AG09319 (cell line): ENCODE measurements at regions not wholly inside any gene's neighbourhood (a gene's known extent, or its start where the extent isn't known, plus 50 kb on each side); places are given as distances from the start of the nearest gene placed in this dataset.

Experiments
- DNase-seq: peaks from one replicate; pipeline ENCODE4 v3.0.0-alpha.2; 2010; ENCODE audit warnings: low read depth; ENCODE audit errors: extremely low read depth
- CTCF ChIP-seq: IDR thresholded peaks from 2 replicates; pipeline ENCODE4 v1.5.1; 2011; ENCODE audit warnings: low read depth, mild to moderate bottlenecking, inconsistent platforms, low read length, moderate library complexity

- DNase-seq = no peak
- no peak for TF ChIP-seq CTCF
These were observed 434.5 kb downstream of the XIRP2 start for GRCh38 chr2:167322795-167323194.

DNA sequence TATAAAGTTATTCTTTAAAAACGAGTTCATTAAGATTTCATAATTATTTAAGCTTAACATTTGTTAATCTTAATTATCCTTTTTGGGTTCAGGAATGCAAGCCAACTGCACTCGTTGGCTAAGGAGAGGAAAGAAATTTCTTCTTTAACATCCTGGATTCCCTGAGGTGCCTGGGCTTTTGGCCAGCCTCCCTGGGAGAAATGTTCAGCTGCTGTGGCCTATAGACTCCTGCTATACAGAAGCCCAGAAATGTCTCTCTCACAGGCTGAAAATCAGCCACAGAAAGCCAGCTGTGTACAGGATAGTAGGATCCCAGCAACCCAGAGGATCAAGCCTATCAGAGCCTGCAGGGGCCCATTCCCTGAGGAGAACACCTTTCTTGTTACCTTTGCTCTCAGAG is 430.3 kb downstream of the XIRP2 start:
- no peak for DNase-seq
- no peak for TF ChIP-seq CTCF

GRCh38 chr2:167310442-167310841 is 422.2 kb downstream of the XIRP2 start:
- no peak for DNase-seq
- TF ChIP-seq CTCF = no peak
